GM12873 (cell line): ENCODE measurements at regions not wholly inside any gene's neighbourhood (a gene's known extent, or its start where the extent isn't known, plus 50 kb on each side); places are given as distances from the start of the nearest gene placed in this dataset.

Source experiments
- CTCF ChIP-seq: IDR thresholded peaks from 2 replicates; pipeline ENCODE4 v1.5.1; 2012; ENCODE audit warnings: low read depth, mild to moderate bottlenecking, moderate library complexity, low read length, control low read depth; ENCODE audit not compliant: insufficient read depth; ENCODE audit errors: missing control alignments

DNA sequence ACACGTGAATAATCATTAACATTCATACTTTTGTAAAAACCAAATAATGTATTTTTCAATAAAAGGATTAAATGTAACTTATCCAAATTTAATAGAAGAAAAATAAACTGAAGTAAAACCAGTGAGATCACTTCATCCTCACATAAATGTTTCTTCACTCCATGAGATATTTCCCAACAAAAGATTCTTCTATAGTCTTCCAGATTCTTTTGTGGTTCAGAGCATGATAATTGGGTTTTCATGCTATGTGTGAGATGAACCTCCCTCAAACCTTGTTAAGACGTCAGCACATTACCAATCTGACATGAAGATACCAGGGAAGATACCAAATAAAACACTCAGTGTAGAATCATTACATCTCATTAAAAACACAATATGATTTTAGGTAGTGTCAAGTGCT lies 62.9 kb upstream of the OXGR1 start:
- no peak for TF ChIP-seq CTCF

GRCh38 chr13:97058391-97058790 lies 64.1 kb upstream of the OXGR1 start:
- TF ChIP-seq CTCF = no peak

- no peak for TF ChIP-seq CTCF
Measured at GRCh38 chr13:97058926-97059325, 64.7 kb upstream of the OXGR1 start.

DNA sequence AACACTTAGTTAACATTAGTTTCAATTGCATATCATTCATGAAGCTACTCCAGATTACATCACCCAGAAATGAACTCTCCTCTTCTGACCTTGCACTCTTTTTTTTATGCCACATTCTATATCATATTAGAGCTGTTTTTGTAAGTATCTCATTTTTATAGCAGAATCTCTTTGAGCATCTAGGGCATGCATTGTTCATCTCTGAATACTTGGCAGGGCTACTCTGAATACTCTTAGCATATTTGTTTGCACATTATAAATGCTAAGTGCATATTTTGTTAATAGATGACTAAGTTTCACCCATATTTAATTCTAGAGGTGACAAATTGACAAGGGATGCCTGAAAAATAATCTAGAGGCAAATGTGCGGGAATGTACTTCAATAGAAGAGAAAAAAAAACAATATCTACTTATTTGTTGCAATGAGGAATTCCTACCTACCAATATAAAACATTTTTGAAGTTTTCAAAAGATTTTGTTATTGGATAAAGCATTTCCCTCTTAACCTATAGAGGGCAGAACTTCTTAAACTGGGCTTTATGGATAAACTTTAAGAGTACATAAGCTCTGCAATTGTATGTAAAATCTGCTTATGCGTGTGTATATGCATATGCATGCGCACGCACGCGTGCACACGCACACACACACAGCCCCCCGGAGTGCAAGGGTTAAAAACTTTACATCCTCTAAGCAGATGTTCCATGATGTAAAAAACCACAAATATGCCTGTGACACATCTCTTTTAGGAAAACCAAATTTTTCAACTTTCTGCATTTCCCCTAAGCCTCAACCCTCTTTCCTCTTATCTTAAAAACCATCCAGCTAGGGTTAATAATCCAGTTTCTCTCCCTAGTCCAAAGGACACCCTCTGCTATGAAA lies 73.0 kb upstream of the OXGR1 start:
- TF ChIP-seq CTCF = no peak

GRCh38 chr13:97068151-97068550 lies 73.9 kb upstream of the OXGR1 start:
- no peak for TF ChIP-seq CTCF

- TF ChIP-seq CTCF = no peak
Measured at GRCh38 chr13:97069050-97069815, 75.0 kb upstream of the OXGR1 start.

DNA sequence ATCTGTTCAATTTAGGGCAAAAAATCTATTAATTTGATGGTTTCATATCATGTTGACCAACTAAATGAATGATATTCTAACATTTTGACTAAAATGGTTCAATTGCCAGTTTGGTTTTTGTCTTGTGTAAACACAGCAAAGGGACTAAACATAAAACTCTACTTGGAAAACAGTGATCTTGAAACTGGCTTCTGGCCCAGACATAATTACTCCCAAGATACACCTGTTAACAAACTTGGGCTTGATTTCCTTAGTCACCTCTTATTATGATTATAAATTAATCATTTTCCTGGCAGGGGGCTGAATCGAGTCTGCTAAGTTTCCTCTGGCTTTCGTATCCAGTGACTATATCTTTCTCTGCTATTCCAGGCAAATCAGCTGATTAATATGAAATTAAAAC lies 78.0 kb upstream of the OXGR1 start:
- TF ChIP-seq CTCF = no peak
